ENCODE measurements at regions not wholly inside any gene's neighbourhood (a gene's known extent, or its start where the extent isn't known, plus 50 kb on each side); places are given as distances from the start of the nearest gene placed in this dataset.

- no peak for DNase-seq (ENCODE audit: low spot score)
These were observed 278.0 kb downstream of the MRPL39 start for GRCh38 chr21:25329227-25329825.

DNA sequence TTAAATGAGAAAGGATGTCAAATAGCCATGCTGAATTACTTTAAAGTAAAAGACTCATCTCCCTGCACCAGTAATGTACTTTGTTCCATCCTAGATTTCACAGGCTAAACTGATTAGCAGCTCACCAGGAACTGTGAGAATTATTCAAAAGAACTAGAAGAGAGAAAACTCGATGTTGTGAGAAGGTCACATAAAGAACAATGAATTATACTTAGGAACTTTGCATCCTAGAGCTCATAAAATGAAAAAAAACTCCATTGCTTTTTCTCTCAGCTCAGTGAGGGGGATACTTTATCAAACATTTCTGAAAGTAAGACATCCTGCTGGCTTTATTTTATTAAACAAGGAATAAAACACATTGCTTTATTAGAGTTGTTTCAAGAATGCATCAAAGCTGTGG is 278.5 kb downstream of the MRPL39 start:
- no peak for DNase-seq (ENCODE audit: low spot score)

DNA sequence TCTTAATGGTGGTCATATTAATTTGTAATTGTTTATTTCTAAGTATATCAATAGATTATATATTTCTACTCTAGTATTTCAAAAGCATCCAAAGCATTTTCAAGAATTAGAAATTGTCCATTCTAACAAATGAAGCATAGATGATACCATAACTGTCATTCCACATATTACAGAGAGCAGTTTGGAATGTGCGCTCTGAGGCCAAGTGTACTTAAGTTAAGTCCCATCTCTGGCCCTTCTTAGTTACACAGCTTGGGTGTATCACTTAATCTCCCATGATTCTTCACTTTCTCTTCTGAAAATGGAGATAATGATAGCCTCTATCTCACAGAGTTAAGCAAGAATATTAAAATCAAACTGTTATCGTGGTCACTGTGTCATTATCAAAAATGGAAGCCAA is 281.1 kb downstream of the MRPL39 start:
- DNase-seq (ENCODE audit: low spot score) = no peak

DNA sequence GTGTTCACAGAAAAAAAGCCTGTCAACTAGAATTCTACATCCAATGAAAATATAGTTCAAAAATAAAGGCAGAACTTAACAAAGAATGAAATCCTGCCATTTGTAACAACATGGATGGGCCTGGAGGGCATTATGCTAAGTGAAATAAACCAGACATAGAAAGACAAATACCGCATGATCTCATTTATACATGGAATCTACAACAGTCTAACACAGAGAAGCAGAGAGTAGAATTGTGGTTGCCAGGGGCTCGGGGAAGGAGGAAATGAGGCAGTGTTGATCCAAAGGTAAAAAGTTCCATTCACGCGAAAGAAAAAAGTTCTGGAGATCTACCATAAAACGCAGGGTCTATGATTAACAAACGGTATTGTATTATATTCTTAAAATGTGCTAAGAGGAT is 282.6 kb downstream of the MRPL39 start:
- no peak for DNase-seq (ENCODE audit: low spot score)

GRCh38 chr21:25323356-25323949 is 283.8 kb downstream of the MRPL39 start:
- DNase-seq (ENCODE audit: low spot score) = no peak

GRCh38 chr21:25314247-25314646 is 293.0 kb downstream of the MRPL39 start:
- DNase-seq (ENCODE audit: low spot score) = no peak

DNA sequence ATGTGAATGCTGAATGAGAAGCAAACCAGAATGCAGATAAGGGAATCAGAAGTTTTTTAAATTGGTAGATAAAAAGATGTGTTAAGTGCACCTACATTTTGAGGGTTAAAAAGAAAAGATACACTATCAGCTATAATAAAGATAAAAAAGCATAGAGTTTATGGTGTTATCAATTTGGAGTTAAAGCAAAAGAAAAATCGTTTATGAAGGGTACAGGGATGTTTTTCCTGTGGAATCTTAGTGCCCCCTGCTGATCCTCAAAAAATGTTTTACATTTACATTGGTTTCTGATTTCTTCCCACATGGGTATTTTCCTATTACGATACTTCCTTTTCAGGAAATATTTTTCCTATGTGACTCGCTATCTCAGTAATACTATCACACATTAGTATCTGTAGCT is 293.5 kb downstream of the MRPL39 start:
- no peak for DNase-seq (ENCODE audit: low spot score)

DNA sequence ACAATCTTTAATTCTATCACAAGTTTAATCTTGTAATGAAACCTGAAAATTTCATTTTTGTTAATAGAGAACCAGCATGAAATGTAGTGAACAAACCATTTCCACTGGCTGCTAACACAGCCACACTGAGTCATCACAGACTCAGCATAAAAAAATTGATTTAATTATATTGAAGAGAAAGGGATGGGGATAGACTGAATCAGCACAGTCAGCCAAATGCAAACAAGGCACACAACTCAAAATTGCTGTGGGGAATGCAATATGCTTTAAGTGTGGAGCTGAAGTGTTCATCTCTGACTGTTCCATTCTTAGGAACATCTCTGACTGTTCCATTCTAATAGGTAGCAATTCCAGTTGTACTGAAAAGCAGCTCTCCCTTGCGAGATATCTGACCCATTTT is 299.8 kb downstream of the MRPL39 start:
- no peak for DNase-seq (ENCODE audit: low spot score)

DNA sequence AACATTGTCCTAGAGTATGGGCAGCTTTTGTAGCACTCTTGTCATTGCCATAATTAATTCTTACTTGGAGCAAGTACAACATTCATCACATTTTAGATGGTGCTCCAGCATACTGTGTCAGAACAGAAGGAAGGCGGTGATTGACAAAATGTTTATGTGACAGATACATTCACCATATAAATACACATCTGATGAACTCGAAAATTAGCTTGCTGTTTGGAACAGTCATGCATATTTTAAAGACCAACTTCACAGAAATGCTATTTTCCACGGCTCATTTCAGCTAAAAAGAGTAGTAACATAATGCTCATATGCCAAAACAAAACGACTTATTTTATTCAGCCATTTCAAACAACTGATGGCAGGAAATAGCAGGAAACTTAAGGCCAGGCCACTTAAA is 302.7 kb downstream of the MRPL39 start:
- no peak for DNase-seq (ENCODE audit: low spot score)

DNA sequence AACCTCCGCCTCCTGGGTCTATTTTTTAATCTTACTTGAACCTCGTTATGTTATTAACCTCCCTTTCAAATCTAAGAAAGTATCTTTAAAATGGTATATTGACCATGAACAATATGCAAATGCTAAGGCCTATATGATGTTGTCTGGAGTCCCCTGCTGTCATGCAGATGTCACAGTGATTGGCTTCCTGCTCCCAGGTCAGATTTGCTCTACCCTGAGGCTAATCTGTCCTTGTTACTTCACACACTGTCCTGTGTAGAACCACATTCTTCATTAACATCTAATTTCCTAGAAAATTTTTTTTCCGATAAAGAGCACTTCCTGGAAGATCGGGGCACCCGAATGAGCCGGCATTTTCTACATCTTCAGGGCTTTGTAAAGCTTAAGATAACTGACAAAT is 306.6 kb downstream of the MRPL39 start:
- DNase-seq (ENCODE audit: low spot score) = no peak

DNA sequence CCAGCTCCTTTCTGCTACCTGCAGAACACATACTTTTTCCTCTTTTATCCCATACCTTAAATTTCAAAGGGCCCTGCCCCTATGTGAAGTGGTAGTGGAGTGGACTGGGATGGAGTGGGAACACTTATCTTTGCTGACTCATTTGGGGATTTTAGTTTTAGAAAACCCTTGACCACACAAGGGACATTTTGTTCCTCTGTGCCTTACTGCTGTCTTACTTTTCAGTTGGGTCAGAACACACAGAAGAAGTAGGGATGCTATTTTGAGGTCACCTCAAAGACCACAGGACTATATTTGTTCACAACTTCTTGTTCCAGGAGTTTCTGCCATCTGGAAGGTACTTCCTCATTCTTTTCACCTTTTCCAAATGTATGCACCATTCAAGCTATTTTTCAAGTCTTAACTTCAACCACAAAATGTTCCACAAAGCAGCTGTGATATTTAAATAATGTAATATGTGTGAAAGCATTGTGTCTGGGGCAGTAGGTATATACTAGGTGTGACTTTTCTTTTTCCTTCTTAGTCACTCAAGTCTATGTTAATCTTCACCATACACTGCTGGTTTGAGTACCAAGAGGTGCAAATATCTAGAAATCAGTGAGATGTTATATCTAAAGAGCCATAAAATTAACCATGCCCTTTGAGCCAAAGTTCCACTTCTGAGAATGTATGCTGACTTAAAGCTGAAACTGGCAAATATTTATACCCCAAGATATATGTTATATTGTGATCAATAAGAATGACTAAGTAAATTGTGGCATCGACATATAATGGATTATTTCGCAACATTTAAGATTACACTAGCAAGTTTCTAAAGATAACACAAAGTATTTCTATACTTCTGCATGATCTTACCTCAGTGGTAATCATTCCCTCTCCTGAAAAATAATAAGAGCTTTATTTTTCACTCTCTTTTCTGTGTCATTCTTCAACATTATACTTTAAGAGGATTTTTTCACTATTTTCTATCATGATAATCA is 308.5 kb downstream of the MRPL39 start:
- no peak for DNase-seq (ENCODE audit: low spot score)

DNA sequence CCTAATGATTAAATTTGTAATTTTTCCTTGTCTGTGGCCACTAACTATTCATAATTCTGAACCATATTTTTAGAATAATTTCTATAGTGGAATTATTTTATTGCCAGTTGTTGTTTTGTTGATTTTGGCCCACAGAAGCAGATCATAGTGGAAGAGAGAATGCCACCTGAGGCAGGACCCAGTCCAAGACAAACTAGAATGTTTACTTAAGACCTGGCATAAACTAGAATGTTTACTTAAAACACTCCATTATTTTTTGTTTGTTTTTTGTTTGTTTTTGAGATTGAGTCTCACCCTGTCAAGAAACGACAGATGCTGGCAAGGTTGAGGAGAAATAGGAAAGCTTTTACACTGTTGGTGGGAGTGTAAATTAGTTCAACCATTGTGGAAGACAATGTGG is 310.2 kb downstream of the MRPL39 start:
- no peak for DNase-seq (ENCODE audit: low spot score)

GRCh38 chr21:25296252-25296651 is 311.0 kb downstream of the MRPL39 start:
- no peak for DNase-seq (ENCODE audit: low spot score)

- no peak for DNase-seq (ENCODE audit: low spot score)
These were observed 314.9 kb downstream of the MRPL39 start for GRCh38 chr21:25292396-25292795.

DNA sequence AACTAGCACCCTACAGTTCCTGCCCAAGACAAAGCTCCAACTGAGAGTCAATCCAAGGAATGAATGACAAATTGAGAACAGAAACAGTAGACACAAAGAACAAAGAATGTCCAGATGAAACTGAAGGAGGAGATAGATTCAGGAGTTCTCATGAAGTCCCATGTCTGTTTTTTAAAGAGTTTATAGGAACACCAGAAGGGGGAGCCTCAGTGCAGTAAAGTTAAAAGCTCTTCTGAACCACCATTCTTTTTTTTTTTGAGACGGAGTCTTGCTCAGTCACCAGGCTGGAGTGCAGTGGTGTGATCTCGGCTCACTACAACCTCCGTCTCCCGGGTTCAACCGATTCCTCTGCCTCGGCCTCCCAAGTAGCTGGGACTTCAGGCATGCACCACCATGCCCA is 323.6 kb downstream of the MRPL39 start:
- peak; percentile 12 for DNase-seq (ENCODE audit: low spot score)

GRCh38 chr21:25281134-25281533 is 326.1 kb downstream of the MRPL39 start:
- no peak for DNase-seq (ENCODE audit: low spot score)

GRCh38 chr21:25280061-25280460 is 327.2 kb downstream of the MRPL39 start:
- DNase-seq (ENCODE audit: low spot score) = no peak

DNA sequence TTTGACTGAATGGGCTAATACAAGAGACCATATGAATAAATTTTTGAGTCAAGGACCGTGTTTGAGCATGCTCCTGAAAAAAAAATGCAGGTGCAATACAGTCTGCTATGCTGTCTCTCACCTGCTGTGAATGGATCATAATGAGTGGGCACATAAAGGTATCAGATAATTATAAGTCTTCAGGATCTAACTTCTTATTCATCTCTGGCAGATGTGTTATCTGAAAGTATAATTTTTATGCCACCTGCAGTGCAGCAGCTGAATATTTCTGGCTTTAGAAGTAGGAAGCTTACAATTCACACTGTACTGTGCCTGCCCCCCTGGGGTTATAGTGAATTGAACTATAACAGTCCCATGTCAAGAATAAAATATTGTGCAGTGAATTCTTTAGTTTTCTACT is 333.3 kb downstream of the MRPL39 start:
- no peak for DNase-seq (ENCODE audit: low spot score)

DNA sequence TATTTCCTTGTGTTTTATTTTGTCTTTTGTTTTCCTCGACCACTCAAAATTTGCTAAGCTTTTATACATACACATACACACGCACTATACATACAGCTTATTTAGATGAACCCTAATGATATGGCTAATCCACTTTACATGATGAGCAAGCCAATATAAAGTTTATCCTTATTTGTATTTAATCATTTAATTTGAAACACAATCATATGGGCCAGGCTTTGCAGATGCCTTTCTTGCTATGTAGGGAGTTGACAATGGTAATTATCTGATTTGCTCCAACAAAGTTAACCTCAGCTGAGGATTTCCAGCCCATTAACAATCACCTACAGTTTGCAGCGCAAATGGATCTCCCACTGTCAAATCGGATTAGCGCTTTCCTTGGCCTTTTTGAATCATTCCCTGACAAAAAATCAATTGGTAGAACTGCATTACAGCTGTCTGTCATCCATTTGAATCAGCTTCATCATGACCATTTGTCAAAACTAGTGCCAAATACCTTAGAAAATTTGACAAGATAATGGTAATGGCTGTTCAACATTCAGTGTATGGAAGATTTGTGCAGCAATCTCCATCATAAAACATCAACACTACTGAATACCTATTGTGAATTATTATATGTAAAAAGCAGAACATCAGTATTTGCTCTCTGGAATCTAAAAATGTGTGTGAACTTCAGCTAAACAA is 352.6 kb downstream of the MRPL39 start:
- DNase-seq (ENCODE audit: low spot score) = no peak

DNA sequence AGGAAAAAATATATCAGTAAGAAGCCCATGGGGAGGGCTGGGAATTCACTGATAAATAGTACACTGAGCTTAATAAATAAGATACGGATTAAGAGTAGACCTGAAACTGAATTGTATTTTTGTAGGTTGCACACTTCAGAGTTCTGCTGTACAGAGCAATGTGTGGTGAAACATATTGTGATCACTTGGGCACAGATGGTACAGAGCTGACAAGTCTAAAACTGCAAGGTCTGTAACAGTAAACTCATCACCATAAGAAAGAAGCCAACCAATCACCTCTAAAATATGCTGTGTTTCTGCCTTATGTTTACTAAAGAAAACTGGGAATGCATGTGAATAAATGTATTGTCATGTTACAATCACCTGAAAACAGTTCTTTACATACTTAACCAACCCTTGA is 360.7 kb downstream of the MRPL39 start:
- DNase-seq (ENCODE audit: low spot score) = no peak

GRCh38 chr21:25244735-25245134 is 362.5 kb downstream of the MRPL39 start:
- no peak for DNase-seq (ENCODE audit: low spot score)

DNA sequence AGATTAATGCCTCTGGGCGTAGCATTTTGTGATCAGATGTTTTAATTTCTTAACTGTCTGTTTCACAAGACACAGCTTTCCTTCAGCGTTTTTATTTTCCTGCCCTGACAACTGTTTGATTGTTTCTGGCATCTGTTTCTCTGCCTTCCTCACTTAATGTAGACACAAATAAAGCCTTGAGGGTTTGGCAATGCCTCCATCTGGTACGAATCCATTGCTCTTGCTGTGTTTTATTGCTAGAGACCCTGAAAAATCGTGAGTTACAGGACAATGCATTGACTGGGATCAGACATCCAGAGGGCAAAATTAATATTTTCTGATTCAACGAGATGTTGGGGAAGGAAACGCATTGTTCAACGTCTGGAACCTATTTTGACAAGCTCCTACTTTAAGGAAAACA is 363.5 kb downstream of the MRPL39 start:
- no peak for DNase-seq (ENCODE audit: low spot score)

GRCh38 chr21:25240974-25241373 is 366.3 kb downstream of the MRPL39 start:
- DNase-seq (ENCODE audit: low spot score) = no peak

All from CD4-positive, alpha-beta T cell treated with Interleukin-2 at 100 ng/mL for 4 hours (primary cell).